Panc1 (cell line): ENCODE measurements at regions not wholly inside any gene's neighbourhood (a gene's known extent, or its start where the extent isn't known, plus 50 kb on each side); places are given as distances from the start of the nearest gene placed in this dataset.

Source experiments
- ATAC-seq: fragments of 200-7000 bp; cut with Tn5 transposase; 2 replicates; pipeline ENCODE4 v1.9.1; 2020; ENCODE audit warnings: mild to moderate bottlenecking, moderate library complexity
- BruUV-seq: library from RNA; stranded (reverse); fragments of 400-500 nt; replicated peaks from 2 replicates; lab custom pipeline; 2021; lab: Mats Ljungman, UMichigan
- CTCF ChIA-PET: fragments of 300-600 bp; sonication (Branson Sonifier 250); formaldehyde crosslinking; loops from one replicate; lab custom pipeline; 2022; ENCODE audit warnings: antibody characterized with exemption; lab: Charles Lee
- POLR2A ChIA-PET: fragments of 300-600 bp; sonication (Branson Sonifier 250); formaldehyde crosslinking; loops from one replicate; lab custom pipeline; 2022; ENCODE audit warnings: antibody characterized with exemption; lab: Charles Lee
- DNase-seq: peaks from one replicate; pipeline ENCODE4 v3.0.0-alpha.2; 2010; ENCODE audit warnings: low read depth, low spot score
- H3K27ac ChIP-seq: 2 replicates; pipeline ENCODE4 v1.5.1; 2011; ENCODE audit warnings: mild to moderate bottlenecking, low read length, inconsistent platforms
- H3K27me3 ChIP-seq: fragments of 200-500 bp; sonication (Bioruptor generic); 2 replicates; pipeline ENCODE4 v1.6.0; 2014; ENCODE audit warnings: low read length, inconsistent platforms; ENCODE audit not compliant: control insufficient read depth, insufficient read depth
- H3K36me3 ChIP-seq: fragments of 200-500 bp; sonication (Bioruptor generic); 2 replicates; pipeline ENCODE4 v1.5.1; 2014; ENCODE audit warnings: inconsistent platforms, mild to moderate bottlenecking, low read length, moderate library complexity; ENCODE audit not compliant: control insufficient read depth, insufficient read depth
- H3K4me1 ChIP-seq: 2 replicates; pipeline ENCODE4 v1.5.1; 2011; ENCODE audit warnings: inconsistent platforms, mild to moderate bottlenecking, low read length, moderate library complexity; ENCODE audit not compliant: control insufficient read depth, insufficient read depth
- H3K4me3 ChIP-seq, 2 experiments: 2 replicates each; pipeline ENCODE4 v1.5.1; 2011 to 2012; ENCODE audit warnings: low read depth in 2 of 2, low read length in 2 of 2, mild to moderate bottlenecking in 2 of 2, inconsistent platforms in 1 of 2, moderate library complexity in 1 of 2
- H3K9me3 ChIP-seq: fragments of 200-500 bp; sonication (Bioruptor generic); 2 replicates; pipeline ENCODE4 v1.5.1; 2014; ENCODE audit warnings: low read depth, mild to moderate bottlenecking, inconsistent platforms, low read length, moderate library complexity; ENCODE audit not compliant: control insufficient read depth, insufficient read depth
- CTCF ChIP-seq: fragments of 450-650 bp; IDR thresholded peaks from 2 replicates; pipeline ENCODE4 v1.5.1; 2017; ENCODE audit warnings: mild to moderate bottlenecking
- POLR2AphosphoS5 ChIP-seq: IDR thresholded peaks from 2 replicates; pipeline ENCODE4 v1.6.1; 2012; ENCODE audit warnings: mild to moderate bottlenecking, low read depth, low read length, moderate library complexity
- REST ChIP-seq, 2 experiments: IDR thresholded peaks; 2 replicates each; pipeline ENCODE4 v1.6.1; 2011 to 2012; ENCODE audit warnings: low read depth in 2 of 2, control low read depth in 1 of 2, low read length in 1 of 2, mild to moderate bottlenecking in 1 of 2, moderate library complexity in 1 of 2; ENCODE audit not compliant: insufficient read depth in 1 of 2
- SIN3A ChIP-seq: IDR thresholded peaks from 2 replicates; pipeline ENCODE4 v1.6.1; 2012; ENCODE audit warnings: low read depth, mild to moderate bottlenecking, low read length, moderate library complexity, borderline replicate concordance; ENCODE audit not compliant: insufficient read depth
- TCF7L2 ChIP-seq: IDR thresholded peaks from 2 replicates; pipeline ENCODE4 v1.6.1; 2011; ENCODE audit warnings: mild to moderate bottlenecking, low read depth, low read length, inconsistent platforms
- in situ Hi-C: cut with HindIII; loops from 2 replicates; pipeline ENCODE4 v1.10.0; 2016; ENCODE audit warnings: low sequenced_read_pairs, low pct_unique_long_range_greater_than_20kb
- intact Hi-C: fragments of 100-400 bp; cut with micrococcal nuclease; formaldehyde crosslinking; loops from one replicate; pipeline ENCODE4 v1.10.0; 2022; ENCODE audit not compliant: unreplicated experiment

- no TSS peak for BruUV-seq
- in situ Hi-C loops, result no loop called here
- no peak for ATAC-seq
These were observed 180.1 kb upstream of the SPOPL start for GRCh38 chr2:138321458-138321857.

GRCh38 chr2:138323382-138324067 lies 178.0 kb upstream of the SPOPL start:
- no TSS peak for BruUV-seq
- Histone ChIP-seq H3K27me3 (no peaks in the 10 kb centered on the region), H3K4me1 (no peaks in the 10 kb centered on the region), H3K9me3 (no peaks in the 10 kb centered on the region), H3K4me3 (no peak overlapping the region), H3K36me3 (no peaks in the 10 kb centered on the region), H3K27ac (no peak overlapping the region)
- ATAC-seq (no peak), DNase-seq (no peak)
- POLR2A ChIA-PET, result no interaction called here
- TF ChIP-seq SIN3A (no peak), CTCF (no peak), REST (IDR thresholded peaks at IDR 0.05; ENCODE audit: insufficient read depth in 1 of 2, low read depth in 2 of 2, low read length in 1 of 2) (no peak), TCF7L2 (no peak), POLR2AphosphoS5 (no peak)
- intact Hi-C loops (no loop called here), in situ Hi-C loops (no loop called here)
- CTCF ChIA-PET, result no interaction called here

More at GRCh38 chr2:138321458-138321857, 180.1 kb upstream of the SPOPL start:
- Histone ChIP-seq H3K27ac (no peak overlapping the region), H3K4me3 (no peak overlapping the region), H3K27me3 (no peaks in the 10 kb centered on the region), H3K4me1 (no peaks in the 10 kb centered on the region), H3K9me3 (no peaks in the 10 kb centered on the region), H3K36me3 (no peaks in the 10 kb centered on the region)
- intact Hi-C loops, result no loop called here
- ChIA-PET POLR2A (no interaction called here), CTCF (no interaction called here)
- TF ChIP-seq POLR2AphosphoS5 (no peak), REST (IDR thresholded peaks at IDR 0.05; ENCODE audit: insufficient read depth in 1 of 2, low read depth in 2 of 2, low read length in 1 of 2) (no peak), CTCF (no peak), SIN3A (no peak), TCF7L2 (no peak)
- DNase-seq, result no peak
